Effector CD4-positive, alpha-beta T cell (primary cell): ENCODE measurements at regions not wholly inside any gene's neighbourhood (a gene's known extent, or its start where the extent isn't known, plus 50 kb on each side); places are given as distances from the start of the nearest gene placed in this dataset.
A peak's percentile ranks its signal among the peaks of the same experiment; 100 is the strongest.

ENCODE experiments used
- DNase-seq: peaks from one replicate; pipeline ENCODE4 v3.0.0-alpha.2; 2020

GRCh38 chr6:105476978-105477377 lies 74.1 kb upstream of the PREP start:
- no peak for DNase-seq

DNA sequence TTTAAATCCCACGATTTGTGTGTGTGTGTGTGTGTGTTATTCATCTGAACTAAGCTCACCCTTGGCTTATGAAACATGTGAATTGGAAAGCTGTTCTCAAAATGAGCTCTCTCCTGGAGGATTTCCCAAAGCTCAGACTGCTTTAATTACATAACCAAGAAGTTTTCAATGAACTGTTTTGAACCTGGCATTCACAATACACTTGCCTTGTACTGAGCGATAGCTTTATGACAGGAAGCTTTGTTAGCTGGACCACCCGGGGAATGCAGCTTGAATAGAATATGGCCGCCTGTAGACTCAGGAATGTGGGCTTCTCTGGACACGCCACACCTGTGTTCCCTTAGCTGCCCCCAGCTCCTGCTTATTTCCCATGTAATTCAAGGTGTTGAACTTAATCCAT lies 71.4 kb upstream of the PREP start:
- no peak for DNase-seq

- no peak for DNase-seq
Measured at GRCh38 chr6:105469946-105470345, 67.1 kb upstream of the PREP start.

DNA sequence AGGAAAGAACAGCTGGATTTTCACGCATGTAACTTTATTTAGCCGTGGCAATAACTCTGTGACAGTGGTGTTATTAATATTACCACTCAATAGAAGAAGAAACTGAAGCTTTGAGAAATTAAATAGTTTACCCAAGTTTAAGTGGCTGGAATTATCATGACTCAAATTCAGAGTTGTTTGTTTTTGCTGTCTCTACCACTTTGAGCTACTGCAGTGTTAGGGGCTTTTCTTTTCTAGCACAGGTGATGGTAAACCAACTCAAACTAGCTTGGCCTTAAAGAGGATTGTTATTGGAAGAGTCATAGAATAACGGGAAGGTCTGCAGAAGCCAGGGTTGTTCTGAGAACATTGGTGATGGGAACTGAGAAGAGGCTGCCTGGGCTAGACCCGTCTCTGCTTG lies 66.0 kb upstream of the PREP start:
- no peak for DNase-seq

DNA sequence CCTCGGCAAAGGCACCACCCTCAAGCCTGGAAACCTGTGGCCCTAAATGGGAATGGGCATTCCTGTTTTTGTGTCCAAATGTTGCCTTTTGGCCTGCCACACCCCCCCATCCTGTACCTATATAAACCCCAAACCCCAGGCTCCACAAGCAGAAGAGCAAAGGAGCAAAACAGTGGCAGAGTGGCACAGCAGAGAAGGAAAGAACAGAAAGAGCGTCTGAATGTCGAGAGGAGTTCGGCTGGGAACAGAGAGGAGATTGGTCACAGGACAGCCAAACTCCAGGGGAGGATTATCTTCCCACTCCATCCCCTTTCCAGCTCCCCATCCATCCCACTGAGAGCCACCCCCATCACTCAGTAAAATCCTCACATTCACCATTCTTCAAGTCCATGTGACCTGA lies 58.0 kb upstream of the PREP start:
- DNase-seq: no peak

- no peak for DNase-seq
Measured at GRCh38 chr6:105459864-105460263, 57.0 kb upstream of the PREP start.

- DNase-seq: no peak
Measured at GRCh38 chr6:105459049-105459448, 56.2 kb upstream of the PREP start.

DNA sequence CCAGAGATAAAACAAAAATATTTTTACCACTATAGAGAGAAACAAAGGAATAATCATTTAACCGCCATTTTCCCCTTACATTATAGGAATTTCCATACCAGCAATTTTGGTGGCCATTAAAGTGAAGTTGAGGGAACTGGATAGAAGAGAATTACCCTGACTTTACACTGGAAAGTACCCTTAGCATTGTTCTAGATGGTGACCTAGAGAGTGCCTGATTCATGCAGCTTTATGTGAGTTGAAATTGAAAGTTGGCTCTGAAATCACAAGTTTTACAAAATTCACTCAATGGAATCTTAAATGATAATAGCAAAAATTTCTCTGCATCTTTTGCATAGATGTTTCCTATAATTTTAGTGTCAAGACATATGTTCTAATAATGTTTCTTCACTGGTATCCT lies 55.7 kb upstream of the PREP start:
- DNase-seq: no peak

GRCh38 chr6:105458084-105458483 lies 55.2 kb upstream of the PREP start:
- DNase-seq: no peak

DNA sequence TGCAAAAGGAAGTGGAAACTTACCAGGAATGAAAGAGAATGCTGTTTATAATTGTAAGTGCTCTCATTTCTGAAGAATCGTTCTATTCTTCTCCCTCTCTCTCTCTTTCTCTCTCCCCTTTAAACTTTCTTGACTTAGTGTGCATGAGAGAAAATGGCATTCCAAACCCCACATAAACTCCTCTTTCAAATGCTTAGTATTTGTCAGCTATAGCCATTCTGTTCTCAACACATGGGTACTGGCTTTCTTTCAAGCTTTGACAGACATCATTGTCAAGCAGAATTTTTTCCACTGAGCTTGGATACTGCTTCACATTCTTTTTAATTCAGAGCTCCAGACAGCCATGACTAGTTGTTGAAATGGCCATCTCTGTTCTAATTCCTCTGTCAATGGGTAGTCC lies 51.1 kb upstream of the PREP start:
- DNase-seq: no peak

- peak; percentile 29 for DNase-seq
Measured at GRCh38 chr6:105452924-105453756, 50.3 kb upstream of the PREP start.
